Mesenchymal stem cell (in vitro differentiated cells and primary cell): ENCODE measurements at regions not wholly inside any gene's neighbourhood (a gene's known extent, or its start where the extent isn't known, plus 50 kb on each side); places are given as distances from the start of the nearest gene placed in this dataset.
A peak's percentile ranks its signal among the peaks of the same experiment; 100 is the strongest.

Source experiments
- DNase-seq: peaks from one replicate; pipeline ENCODE4 v3.0.0-alpha.2; 2013
- H2AFZ ChIP-seq: one replicate; pipeline ENCODE4 v1.6.1; 2013; ENCODE audit warnings: low read depth, mild to moderate bottlenecking, control low read depth, inconsistent platforms, low read length, moderate library complexity
- H2AK5ac ChIP-seq: 2 replicates; pipeline ENCODE4 v1.6.1; 2013; ENCODE audit warnings: low read length, moderate library complexity, mild to moderate bottlenecking, inconsistent platforms; ENCODE audit not compliant: severe bottlenecking
- H2BK120ac ChIP-seq: one replicate; pipeline ENCODE4 v1.6.1; 2013; ENCODE audit warnings: low read depth, mild to moderate bottlenecking, inconsistent platforms, low read length, moderate library complexity
- H2BK12ac ChIP-seq, 2 experiments: one replicate each; pipeline ENCODE4 v1.6.1; 2013; ENCODE audit warnings: inconsistent platforms in 2 of 2, low read length in 2 of 2, mild to moderate bottlenecking in 2 of 2, moderate library complexity in 2 of 2, control low read depth in 1 of 2
- H2BK15ac ChIP-seq: one replicate; pipeline ENCODE4 v1.6.1; 2013; ENCODE audit warnings: mild to moderate bottlenecking, low read depth, inconsistent platforms; ENCODE audit not compliant: poor library complexity, severe bottlenecking
- H2BK5ac ChIP-seq: 2 replicates; pipeline ENCODE4 v1.6.1; 2013; ENCODE audit warnings: low read depth, mild to moderate bottlenecking, low read length, control low read depth, inconsistent platforms; ENCODE audit not compliant: poor library complexity, severe bottlenecking
- H3K14ac ChIP-seq, 2 experiments: one replicate each; pipeline ENCODE4 v1.6.1; 2013; ENCODE audit warnings: inconsistent platforms in 2 of 2, low read length in 2 of 2, control low read depth in 1 of 2, mild to moderate bottlenecking in 1 of 2, moderate library complexity in 1 of 2
- H3K18ac ChIP-seq, 2 experiments: one replicate each; pipeline ENCODE4 v1.6.1; 2013; ENCODE audit warnings: inconsistent platforms in 2 of 2, low read length in 2 of 2, control low read depth in 1 of 2, low read depth in 1 of 2, mild to moderate bottlenecking in 1 of 2
- H3K23ac ChIP-seq, 2 experiments: one replicate each; pipeline ENCODE4 v1.6.1; 2013; ENCODE audit warnings: inconsistent platforms in 2 of 2, low read length in 2 of 2, mild to moderate bottlenecking in 2 of 2, moderate library complexity in 2 of 2, control low read depth in 1 of 2
- H3K27ac ChIP-seq: 2 replicates; pipeline ENCODE4 v1.5.1; 2013; ENCODE audit warnings: mild to moderate bottlenecking, moderate library complexity, low read length, control low read depth, inconsistent platforms; ENCODE audit not compliant: poor library complexity, severe bottlenecking
- H3K27me3 ChIP-seq, 2 experiments: 2 replicates each; pipeline versions ENCODE4 v1.6.1 to v1.7.0; 2013; ENCODE audit warnings: low read length in 2 of 2, mild to moderate bottlenecking in 2 of 2, moderate library complexity in 2 of 2, control low read depth in 1 of 2, inconsistent platforms in 1 of 2; ENCODE audit not compliant: control insufficient read depth in 1 of 2, insufficient read depth in 1 of 2
- H3K36me3 ChIP-seq, 2 experiments: 2 replicates each; pipeline versions ENCODE4 v1.6.1 to v1.7.0; 2013; ENCODE audit warnings: low read length in 2 of 2, control low read depth in 1 of 2, inconsistent platforms in 1 of 2, low read depth in 1 of 2, mild to moderate bottlenecking in 1 of 2; ENCODE audit not compliant: insufficient read depth in 2 of 2, control insufficient read depth in 1 of 2
- H3K4ac ChIP-seq, 2 experiments: one replicate each; pipeline ENCODE4 v1.6.1; 2013; ENCODE audit warnings: inconsistent platforms in 2 of 2, low read length in 2 of 2, mild to moderate bottlenecking in 2 of 2, moderate library complexity in 2 of 2, control low read depth in 1 of 2, low read depth in 1 of 2
- H3K4me1 ChIP-seq: 2 replicates; pipeline ENCODE4 v1.6.1; 2013; ENCODE audit warnings: low read depth, low read length, control low read depth; ENCODE audit not compliant: control insufficient read depth, insufficient read depth
- H3K4me2 ChIP-seq: 2 replicates; pipeline ENCODE4 v1.6.1; 2013; ENCODE audit warnings: low read length, mild to moderate bottlenecking, inconsistent platforms; ENCODE audit not compliant: poor library complexity, severe bottlenecking
- H3K4me3 ChIP-seq, 2 experiments: 2 replicates each; pipeline versions ENCODE4 v1.5.1 to v1.7.0; 2013; ENCODE audit warnings: low read length in 2 of 2, mild to moderate bottlenecking in 2 of 2, control low read depth in 1 of 2, low read depth in 1 of 2; ENCODE audit not compliant: insufficient read depth in 1 of 2
- H3K79me1 ChIP-seq: replicated peaks from 2 replicates; pipeline ENCODE4 v1.6.1; 2013; ENCODE audit warnings: mild to moderate bottlenecking, control low read depth, low read length, inconsistent platforms; ENCODE audit not compliant: poor library complexity, severe bottlenecking
- H3K9ac ChIP-seq: 2 replicates; pipeline ENCODE4 v1.7.0; 2013; ENCODE audit warnings: mild to moderate bottlenecking, low read length, moderate library complexity
- H3K9me3 ChIP-seq: 2 replicates; pipeline ENCODE4 v1.7.0; 2013; ENCODE audit warnings: mild to moderate bottlenecking, low read length; ENCODE audit not compliant: control insufficient read depth
- H4K8ac ChIP-seq: one replicate; pipeline ENCODE4 v1.6.1; 2013; ENCODE audit warnings: inconsistent platforms, mild to moderate bottlenecking, low read length, moderate library complexity
- H4K91ac ChIP-seq: one replicate; pipeline ENCODE4 v1.6.1; 2013; ENCODE audit warnings: mild to moderate bottlenecking, low read length, inconsistent platforms
- WGBS: methylation state at CpG from one replicate; pipeline ENCODE4 v1.1.7; 2013; ENCODE audit warnings: mixed read lengths; 5-methylcytosine and 5-hydroxymethylcytosine counted together

GRCh38 chr17:17400566-17401184 lies 76.1 kb upstream of the MED9 start:
- no peak for DNase-seq
- Histone ChIP-seq H3K4me1 (peaks cover 3% of the 10 kb centered on the region), H2BK120ac (no peak overlapping the region), H3K18ac (no peak overlapping the region), H3K9ac (no peak overlapping the region), H3K36me3 (no peaks in the 10 kb centered on the region), H4K8ac (no peak overlapping the region), H3K79me1 (no peaks in the 10 kb centered on the region), H2BK5ac (no peak overlapping the region), H3K27me3 (peaks cover 0 to 41% of the 10 kb centered on the region in 2 experiments), H4K91ac (no peak overlapping the region), H3K14ac (no peak overlapping the region), H3K9me3 (no peaks in the 10 kb centered on the region), H3K4me3 (no peak overlapping the region), H3K4me2 (no peak overlapping the region), H2AFZ (no peak overlapping the region), H2BK12ac (no peak overlapping the region), H2AK5ac (no peak overlapping the region), H3K4ac (no peak overlapping the region), H3K27ac (no peak overlapping the region), H2BK15ac (no peak overlapping the region), H3K23ac (no peak overlapping the region)
- 87% methylated on average over 14 of the region's 14 CpGs for WGBS

- H2AFZ ChIP-seq = no peak overlapping the region
- no peak overlapping the region for H2BK5ac ChIP-seq
- no peak overlapping the region for H3K23ac ChIP-seq
- no peak overlapping the region for H2AK5ac ChIP-seq
- peaks cover 3% of the 10 kb centered on the region for H3K4me1 ChIP-seq
- no peak overlapping the region for H2BK120ac ChIP-seq
- H3K79me1 ChIP-seq = no peaks in the 10 kb centered on the region
- peaks cover 0 to 47% of the 10 kb centered on the region in 2 experiments for H3K27me3 ChIP-seq
- H3K4me3 ChIP-seq = peak overlapping the region in 1 of 2 experiments; percentile 14
- H3K36me3 ChIP-seq = no peaks in the 10 kb centered on the region
- H2BK15ac ChIP-seq = no peak overlapping the region
- H3K9ac ChIP-seq = no peak overlapping the region
- H3K4ac ChIP-seq = no peak overlapping the region
- H2BK12ac ChIP-seq = no peak overlapping the region
- no peak overlapping the region for H3K27ac ChIP-seq
- 64% methylated on average over 12 of the region's 12 CpGs for WGBS
- H4K8ac ChIP-seq = no peak overlapping the region
- H4K91ac ChIP-seq = no peak overlapping the region
- DNase-seq = peak; percentile 16
- no peak overlapping the region for H3K18ac ChIP-seq
- H3K9me3 ChIP-seq = no peaks in the 10 kb centered on the region
- no peak overlapping the region for H3K4me2 ChIP-seq
- no peak overlapping the region for H3K14ac ChIP-seq
Measured at GRCh38 chr17:17401271-17401781, 75.5 kb upstream of the MED9 start.

GRCh38 chr17:17402558-17402957 lies 74.2 kb upstream of the MED9 start:
- 68% methylated on average over 6 of the region's 6 CpGs for WGBS

GRCh38 chr17:17403065-17403464 lies 73.7 kb upstream of the MED9 start:
- H3K14ac ChIP-seq = no peak overlapping the region
- no peak overlapping the region for H3K4me2 ChIP-seq
- H2AFZ ChIP-seq = no peak overlapping the region
- no peak overlapping the region for H2BK120ac ChIP-seq
- no peaks in the 10 kb centered on the region for H3K9me3 ChIP-seq
- no peak overlapping the region for H3K4me3 ChIP-seq
- WGBS = 82% methylated on average over 3 of the region's 6 CpGs
- H3K4me1 ChIP-seq = peaks cover 3% of the 10 kb centered on the region
- no peak overlapping the region for H4K8ac ChIP-seq
- H3K18ac ChIP-seq = no peak overlapping the region
- H2BK15ac ChIP-seq = no peak overlapping the region
- H3K27ac ChIP-seq = no peak overlapping the region
- H3K23ac ChIP-seq = no peak overlapping the region
- no peak for DNase-seq
- H2BK12ac ChIP-seq = no peak overlapping the region
- no peak overlapping the region for H2BK5ac ChIP-seq
- no peaks in the 10 kb centered on the region for H3K79me1 ChIP-seq
- H3K4ac ChIP-seq = no peak overlapping the region
- no peak overlapping the region for H3K9ac ChIP-seq
- H3K36me3 ChIP-seq = no peaks in the 10 kb centered on the region
- no peak overlapping the region for H4K91ac ChIP-seq
- H3K27me3 ChIP-seq = peaks cover 0 to 55% of the 10 kb centered on the region in 2 experiments
- no peak overlapping the region for H2AK5ac ChIP-seq

More at GRCh38 chr17:17402558-17402957, 74.2 kb upstream of the MED9 start:
- H2BK120ac ChIP-seq = no peak overlapping the region
- H3K4me1 ChIP-seq = peaks cover 3% of the 10 kb centered on the region
- H3K9me3 ChIP-seq = no peaks in the 10 kb centered on the region
- H3K4me3 ChIP-seq = no peak overlapping the region
- no peak overlapping the region for H3K27ac ChIP-seq
- no peak for DNase-seq
- H3K79me1 ChIP-seq = no peaks in the 10 kb centered on the region
- H3K4ac ChIP-seq = no peak overlapping the region
- no peak overlapping the region for H3K4me2 ChIP-seq
- no peak overlapping the region for H2BK12ac ChIP-seq
- no peak overlapping the region for H3K14ac ChIP-seq
- H2AFZ ChIP-seq = no peak overlapping the region
- no peak overlapping the region for H2BK5ac ChIP-seq
- no peak overlapping the region for H2AK5ac ChIP-seq
- no peak overlapping the region for H3K9ac ChIP-seq
- H4K8ac ChIP-seq = no peak overlapping the region
- H3K18ac ChIP-seq = no peak overlapping the region
- H3K27me3 ChIP-seq = peaks cover 0 to 59% of the 10 kb centered on the region in 2 experiments
- H3K36me3 ChIP-seq = no peaks in the 10 kb centered on the region
- no peak overlapping the region for H4K91ac ChIP-seq
- no peak overlapping the region for H3K23ac ChIP-seq
- H2BK15ac ChIP-seq = no peak overlapping the region
